ENCODE measurements at regions not wholly inside any gene's neighbourhood (a gene's known extent, or its start where the extent isn't known, plus 50 kb on each side); places are given as distances from the start of the nearest gene placed in this dataset.

GRCh38 chr16:13307255-13307654 lies 405.9 kb downstream of the SHISA9 start:
- DNase-seq (ENCODE audit: low spot score), result no peak
- Histone ChIP-seq H4K20me1 (ENCODE audit: insufficient read depth, poor library complexity, severe bottlenecking) (no peaks in the 10 kb centered on the region), H3K79me2 (no peaks in the 10 kb centered on the region), H3K4me2 (no peak overlapping the region), H3K4me1 (ENCODE audit: insufficient read depth) (no peaks in the 10 kb centered on the region), H3K9me2 (replicated peaks; ENCODE audit: insufficient read depth) (no peaks in the 10 kb centered on the region), H3K27ac (no peak overlapping the region), H3K27me3 (no peaks in the 10 kb centered on the region), H2AFZ (no peak overlapping the region), H3K4me3 (no peak overlapping the region), H3K36me3 (replicated peaks; ENCODE audit: insufficient read depth, low read depth) (no peaks in the 10 kb centered on the region), H3K9me3 (ENCODE audit: low read depth) (no peaks in the 10 kb centered on the region)
- 72% methylated on average over 4 of the region's 4 CpGs for WGBS (ENCODE audit: low lambda C conversion rate, missing lambda C conversion rate)
- no peak for TF ChIP-seq CTCF (IDR thresholded peaks at IDR 0.05; ENCODE audit: poor library complexity)
- TF ChIP-seq EZH2 (IDR thresholded peaks at IDR 0.05; ENCODE audit: borderline replicate concordance), result no peak
- no peak for TF ChIP-seq EZH2phosphoT487 (IDR thresholded peaks at IDR 0.05; ENCODE audit: low read depth, severe bottlenecking, unreplicated experiment)

GRCh38 chr16:13307851-13308250 lies 406.5 kb downstream of the SHISA9 start:
- H3K4me3 ChIP-seq, result no peak overlapping the region
- DNase-seq (ENCODE audit: low spot score), result no peak
- no peak overlapping the region for H3K27ac ChIP-seq
- H3K27me3 ChIP-seq, result no peaks in the 10 kb centered on the region
- H3K4me1 ChIP-seq (ENCODE audit: insufficient read depth), result no peaks in the 10 kb centered on the region
- TF ChIP-seq CTCF (IDR thresholded peaks at IDR 0.05; ENCODE audit: poor library complexity), result no peak
- TF ChIP-seq EZH2phosphoT487 (IDR thresholded peaks at IDR 0.05; ENCODE audit: low read depth, severe bottlenecking, unreplicated experiment), result no peak
- no peak for TF ChIP-seq EZH2 (IDR thresholded peaks at IDR 0.05; ENCODE audit: borderline replicate concordance)
- no peaks in the 10 kb centered on the region for H3K36me3 ChIP-seq (replicated peaks; ENCODE audit: insufficient read depth, low read depth)
- H4K20me1 ChIP-seq (ENCODE audit: insufficient read depth, poor library complexity, severe bottlenecking), result no peaks in the 10 kb centered on the region
- no peak overlapping the region for H2AFZ ChIP-seq
- WGBS (ENCODE audit: low lambda C conversion rate, missing lambda C conversion rate), result 89% methylated on average over 5 of the region's 5 CpGs
- no peak overlapping the region for H3K4me2 ChIP-seq
- no peaks in the 10 kb centered on the region for H3K9me2 ChIP-seq (replicated peaks; ENCODE audit: insufficient read depth)
- no peaks in the 10 kb centered on the region for H3K9me3 ChIP-seq (ENCODE audit: low read depth)
- H3K79me2 ChIP-seq, result no peaks in the 10 kb centered on the region

GRCh38 chr16:13312063-13312462 lies 410.7 kb downstream of the SHISA9 start:
- Histone ChIP-seq H3K4me3 (no peak overlapping the region), H3K4me1 (ENCODE audit: insufficient read depth) (no peaks in the 10 kb centered on the region), H3K36me3 (replicated peaks; ENCODE audit: insufficient read depth, low read depth) (no peaks in the 10 kb centered on the region), H3K79me2 (no peaks in the 10 kb centered on the region), H4K20me1 (ENCODE audit: insufficient read depth, poor library complexity, severe bottlenecking) (no peaks in the 10 kb centered on the region), H3K27ac (no peak overlapping the region), H3K27me3 (no peaks in the 10 kb centered on the region), H3K9me2 (replicated peaks; ENCODE audit: insufficient read depth) (no peaks in the 10 kb centered on the region), H2AFZ (no peak overlapping the region), H3K4me2 (no peak overlapping the region), H3K9me3 (ENCODE audit: low read depth) (no peaks in the 10 kb centered on the region)
- DNase-seq (ENCODE audit: low spot score), result no peak
- 77% methylated on average over 1 of the region's 1 CpG for WGBS (ENCODE audit: low lambda C conversion rate, missing lambda C conversion rate)
- TF ChIP-seq CTCF (IDR thresholded peaks at IDR 0.05; ENCODE audit: poor library complexity) (no peak), EZH2phosphoT487 (IDR thresholded peaks at IDR 0.05; ENCODE audit: low read depth, severe bottlenecking, unreplicated experiment) (no peak), EZH2 (IDR thresholded peaks at IDR 0.05; ENCODE audit: borderline replicate concordance) (no peak)

- TF ChIP-seq EZH2 (IDR thresholded peaks at IDR 0.05; ENCODE audit: borderline replicate concordance) (no peak), EZH2phosphoT487 (IDR thresholded peaks at IDR 0.05; ENCODE audit: low read depth, severe bottlenecking, unreplicated experiment) (no peak), CTCF (IDR thresholded peaks at IDR 0.05; ENCODE audit: poor library complexity) (no peak)
- H3K27me3 ChIP-seq, result no peaks in the 10 kb centered on the region
- H3K36me3 ChIP-seq (replicated peaks; ENCODE audit: insufficient read depth, low read depth), result no peaks in the 10 kb centered on the region
- H4K20me1 ChIP-seq (ENCODE audit: insufficient read depth, poor library complexity, severe bottlenecking), result no peaks in the 10 kb centered on the region
- no peak overlapping the region for H2AFZ ChIP-seq
- DNase-seq (ENCODE audit: low spot score), result no peak
- no peak overlapping the region for H3K4me2 ChIP-seq
- H3K9me2 ChIP-seq (replicated peaks; ENCODE audit: insufficient read depth), result no peaks in the 10 kb centered on the region
- no peak overlapping the region for H3K4me3 ChIP-seq
- no peaks in the 10 kb centered on the region for H3K4me1 ChIP-seq (ENCODE audit: insufficient read depth)
- H3K79me2 ChIP-seq, result no peaks in the 10 kb centered on the region
- no peak overlapping the region for H3K27ac ChIP-seq
- H3K9me3 ChIP-seq (ENCODE audit: low read depth), result no peaks in the 10 kb centered on the region
These were observed 412.0 kb downstream of the SHISA9 start for GRCh38 chr16:13313351-13313750.

Measured in hepatocyte (in vitro differentiated cells).